GM19395 (cell line): ENCODE measurements at regions not wholly inside any gene's neighbourhood (a gene's known extent, or its start where the extent isn't known, plus 50 kb on each side); places are given as distances from the start of the nearest gene placed in this dataset.

ENCODE experiments used
- ATAC-seq: cut with Tn5 transposase; IDR thresholded peaks from one replicate; pipeline ENCODE4 v1.9.1; 2021; ENCODE audit warnings: mild to moderate bottlenecking, moderate library complexity; ENCODE audit not compliant: unreplicated experiment

GRCh38 chr2:161090411-161090810, 69.8 kb upstream of the TANK start:
- ATAC-seq = peak; percentile 58

- ATAC-seq = no peak
Measured at GRCh38 chr2:161095314-161095713, 64.9 kb upstream of the TANK start.

- ATAC-seq = no peak
Measured at GRCh38 chr2:161096336-161096735, 63.9 kb upstream of the TANK start.

GRCh38 chr2:161097157-161097556, 63.1 kb upstream of the TANK start:
- no peak for ATAC-seq

GRCh38 chr2:161100211-161100895, 59.9 kb upstream of the TANK start:
- ATAC-seq = no peak

GRCh38 chr2:161101406-161101805, 58.8 kb upstream of the TANK start:
- no peak for ATAC-seq

- no peak for ATAC-seq
Measured at GRCh38 chr2:161102770-161103450, 57.3 kb upstream of the TANK start.

- no peak for ATAC-seq
Measured at GRCh38 chr2:161103451-161103831, 56.8 kb upstream of the TANK start.

GRCh38 chr2:161104054-161104553, 56.1 kb upstream of the TANK start:
- ATAC-seq = peak; percentile 97

GRCh38 chr2:161107265-161107664, 53.0 kb upstream of the TANK start:
- no peak for ATAC-seq
